Cerebellar cortex (tissue), 1 donor: ENCODE measurements at regions not wholly inside any gene's neighbourhood (a gene's known extent, or its start where the extent isn't known, plus 50 kb on each side); places are given as distances from the start of the nearest gene placed in this dataset.

ENCODE experiments used
- DNase-seq: peaks from one replicate; pipeline ENCODE4 v3.0.0-alpha.2; 2015; ENCODE audit warnings: low spot score

GRCh38 chr7:116083796-116084195 is 53.2 kb upstream of the TFEC start:
- DNase-seq: no peak

- DNase-seq: no peak
These were observed 56.0 kb upstream of the TFEC start for GRCh38 chr7:116086547-116087045.

GRCh38 chr7:116087291-116087690 is 56.7 kb upstream of the TFEC start:
- DNase-seq: no peak

DNA sequence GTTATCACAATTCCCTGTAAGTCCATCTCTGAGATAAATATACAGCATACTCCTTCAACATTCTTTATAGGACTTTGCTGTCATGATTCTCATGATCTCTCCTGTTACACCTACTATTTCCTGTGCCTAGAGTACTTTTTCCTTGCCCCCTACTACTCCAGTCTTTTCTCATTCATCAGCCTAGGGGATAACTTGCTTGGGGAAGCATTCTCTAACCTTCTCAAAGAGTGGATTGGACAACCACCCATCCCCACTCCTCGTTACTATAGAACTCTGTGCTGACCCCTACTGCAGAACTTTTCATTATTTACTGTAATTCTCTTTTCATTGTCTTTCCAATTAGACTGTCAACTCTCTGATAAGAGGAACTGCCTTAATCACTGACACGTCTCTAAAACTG is 57.4 kb upstream of the TFEC start:
- DNase-seq: no peak

GRCh38 chr7:116089293-116089692 is 58.7 kb upstream of the TFEC start:
- no peak for DNase-seq

- DNase-seq: no peak
These were observed 63.1 kb upstream of the TFEC start for GRCh38 chr7:116093516-116094301.

- no peak for DNase-seq
These were observed 64.8 kb upstream of the TFEC start for GRCh38 chr7:116095396-116095795.

DNA sequence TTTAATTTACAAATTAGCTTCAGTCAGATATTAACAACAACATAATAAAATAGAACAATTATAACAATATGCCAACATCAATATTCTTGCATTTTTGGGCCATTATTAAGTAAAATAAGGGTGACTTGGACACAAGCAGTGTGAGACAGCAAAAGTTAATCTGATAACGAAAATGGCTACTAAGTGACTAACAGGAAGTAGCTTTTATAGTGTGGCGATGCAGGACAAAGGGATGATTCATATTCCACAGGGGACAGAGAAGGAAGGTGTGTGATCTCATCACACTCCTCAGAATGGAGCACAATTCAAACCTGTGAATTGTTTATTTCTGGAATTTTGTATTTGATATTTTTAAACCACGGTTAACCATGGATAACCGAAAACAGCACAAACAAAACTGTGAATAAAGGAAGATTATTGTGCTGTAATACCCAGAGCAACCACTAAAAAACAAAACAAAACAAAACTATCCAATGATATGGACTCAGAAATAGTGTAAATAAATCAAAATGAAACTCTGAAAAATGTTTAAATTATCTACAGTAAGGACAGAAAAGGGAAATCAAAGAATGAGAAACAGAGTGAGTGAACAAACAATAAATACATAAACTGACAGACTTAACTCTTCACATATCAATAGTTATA is 66.9 kb upstream of the TFEC start:
- no peak for DNase-seq

DNA sequence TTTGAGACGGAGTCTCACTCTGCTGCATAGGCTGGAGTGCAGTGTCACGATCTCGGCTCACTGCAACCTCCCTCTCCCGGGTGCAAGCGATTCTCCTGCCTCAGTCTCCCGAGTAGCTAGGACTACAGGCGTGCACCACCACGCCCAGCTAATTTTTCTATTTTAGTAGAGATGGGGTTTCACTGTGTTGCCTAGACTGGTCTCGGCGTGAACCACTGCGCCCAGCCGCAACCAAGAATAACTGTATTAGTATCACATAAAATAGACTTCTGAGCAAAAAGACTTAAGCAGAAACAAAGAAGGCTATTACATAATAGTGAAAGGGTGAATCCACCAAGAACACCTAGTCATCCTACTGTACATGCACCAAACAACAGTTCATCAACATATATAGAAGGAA is 67.6 kb upstream of the TFEC start:
- no peak for DNase-seq

- DNase-seq: no peak
These were observed 70.1 kb upstream of the TFEC start for GRCh38 chr7:116100626-116101025.

GRCh38 chr7:116101704-116102103 is 71.1 kb upstream of the TFEC start:
- no peak for DNase-seq

DNA sequence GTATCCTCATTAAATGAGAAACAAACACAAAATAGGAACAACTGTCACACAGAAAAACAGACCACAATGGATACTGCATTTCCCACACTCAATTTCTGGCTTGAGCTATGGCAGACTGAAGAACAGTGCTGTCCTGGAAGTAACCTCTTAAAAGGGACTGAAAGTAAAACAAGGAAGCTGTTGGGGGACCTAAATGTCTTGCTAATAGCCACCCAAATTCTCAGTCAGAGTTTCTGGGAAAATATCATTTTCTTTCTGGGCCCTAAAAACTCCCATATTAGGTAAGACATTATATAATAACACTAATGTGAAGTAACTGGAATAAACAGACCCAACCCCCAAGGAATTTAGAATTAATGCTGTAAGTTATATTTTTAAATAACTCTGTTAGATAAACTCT is 80.9 kb upstream of the TFEC start:
- DNase-seq: no peak

- no peak for DNase-seq
These were observed 82.7 kb upstream of the TFEC start for GRCh38 chr7:116113310-116113709.

GRCh38 chr7:116120839-116121238 is 89.5 kb upstream of the TES start:
- no peak for DNase-seq

- peak; percentile 10 for DNase-seq
These were observed 87.3 kb upstream of the TES start for GRCh38 chr7:116122972-116123595.

GRCh38 chr7:116128139-116128538 is 82.2 kb upstream of the TES start:
- no peak for DNase-seq

GRCh38 chr7:116135306-116135705 is 75.0 kb upstream of the TES start:
- no peak for DNase-seq

GRCh38 chr7:116138202-116138801 is 72.0 kb upstream of the TES start:
- peak; percentile 56 for DNase-seq

GRCh38 chr7:116139007-116139406 is 71.3 kb upstream of the TES start:
- DNase-seq: no peak

DNA sequence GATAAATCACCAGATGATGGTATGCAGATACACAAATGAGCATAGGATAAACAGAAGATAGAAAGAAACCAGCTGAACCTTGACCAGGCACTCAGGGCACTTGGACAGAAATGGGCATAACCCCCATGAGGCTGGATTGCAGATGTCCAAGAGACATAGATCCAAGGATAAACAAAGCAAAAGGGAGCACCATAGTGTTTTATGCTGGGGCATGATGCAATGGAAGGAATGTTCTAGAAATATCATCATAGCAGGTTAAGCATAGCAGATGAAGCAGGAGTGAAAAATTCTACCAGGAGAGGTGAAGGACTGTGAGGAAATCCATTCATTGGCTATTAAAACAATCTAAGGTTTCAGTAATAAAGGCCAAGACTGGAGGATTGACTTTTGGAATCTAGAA is 70.5 kb upstream of the TES start:
- no peak for DNase-seq

GRCh38 chr7:116142374-116142773 is 68.0 kb upstream of the TES start:
- no peak for DNase-seq

DNA sequence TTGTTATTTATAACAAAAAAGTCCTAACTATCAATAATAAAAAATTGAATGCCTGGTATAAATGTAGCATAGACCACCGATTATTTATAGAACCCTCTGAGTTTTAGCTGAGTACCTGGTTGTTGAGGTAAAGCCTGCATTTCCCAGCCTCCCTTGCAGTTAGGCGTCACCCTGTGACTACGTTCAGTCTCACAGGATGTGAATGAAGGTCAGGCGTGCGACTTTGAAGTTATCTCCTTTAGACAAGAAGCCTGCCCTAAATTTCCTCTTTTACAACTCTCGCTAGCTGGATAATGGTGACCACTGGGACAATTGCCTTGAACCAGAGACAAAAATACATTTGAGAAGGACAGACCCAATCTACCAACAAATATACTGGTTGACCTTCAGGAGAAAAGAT is 67.5 kb upstream of the TES start:
- no peak for DNase-seq
